ENCODE measurements at regions not wholly inside any gene's neighbourhood (a gene's known extent, or its start where the extent isn't known, plus 50 kb on each side); places are given as distances from the start of the nearest gene placed in this dataset.

DNA sequence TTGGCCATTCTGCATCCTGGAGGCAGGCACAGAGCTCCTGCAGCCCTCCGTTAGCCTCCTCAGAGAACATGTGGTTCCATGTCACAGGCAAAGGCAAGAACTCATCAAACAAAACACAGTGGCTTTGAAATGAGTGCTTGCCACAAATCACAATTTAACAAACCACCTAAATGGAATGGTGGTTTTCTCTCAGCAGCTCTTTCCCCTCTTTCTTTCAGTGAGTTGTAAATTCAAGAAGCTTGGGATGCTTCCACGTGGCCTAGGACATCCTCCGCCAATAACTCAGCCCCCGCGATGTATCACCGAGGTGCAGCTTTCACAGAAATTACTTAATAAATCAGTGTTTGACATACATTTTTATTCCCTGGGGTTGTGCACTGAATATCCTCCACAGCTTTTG, 65.4 kb upstream of the RFC3 start:
- ATAC-seq (ENCODE audit: low read depth) (no peak), DNase-seq (no peak)
- ChIA-PET CTCF (no interaction called here), POLR2A (no interaction called here)
- no peak overlapping the region for H3K4me2 ChIP-seq (replicated peaks; ENCODE audit: low read depth, low read length, poor library complexity, severe bottlenecking)
- Mint-ChIP-seq H3K4me1 (peaks cover 6% of the 10 kb centered on the region), H3K27ac (no peak overlapping the region), H3K9me3 (ENCODE audit: insufficient read depth) (no peaks in the 10 kb centered on the region), H3K4me3 (no peak overlapping the region), H3K27me3 (peaks cover 13% of the 10 kb centered on the region)
- H3K79me2 ChIP-seq (ENCODE audit: control insufficient read depth, insufficient read depth, low read length): no peaks in the 10 kb centered on the region
- WGBS (ENCODE audit: insufficient coverage): no CpG with 5 or more reads among the region's 6 CpGs
- H3K27me3 ChIP-seq (replicated peaks in 1 of 4; ENCODE audit: control extremely low read depth in 1 of 4, control insufficient read depth in 3 of 4, insufficient read depth in 4 of 4, low read length in 3 of 4): peaks cover 0 to 5% (median 2%) of the 10 kb centered on the region in 4 experiments
- H3K36me3 ChIP-seq (replicated peaks in 1 of 2; ENCODE audit: control extremely low read depth in 1 of 2, control insufficient read depth in 1 of 2, extremely low read depth in 1 of 2, insufficient read depth in 2 of 2, low read length in 1 of 2): no peaks in the 10 kb centered on the region
- H4K20me1 ChIP-seq (ENCODE audit: control insufficient read depth, insufficient read depth, low read length, poor library complexity, severe bottlenecking): no peaks in the 10 kb centered on the region
- no peak overlapping the region for H3K4me3 ChIP-seq (ENCODE audit: control extremely low read depth in 1 of 5, extremely low read depth in 1 of 5, insufficient read depth in 1 of 5, low read depth in 2 of 5, low read length in 4 of 5)
- intact Hi-C loops (cut with micrococcal nuclease): no loop called here
- H3K9me3 ChIP-seq (ENCODE audit: control extremely low read depth in 1 of 3, control insufficient read depth in 2 of 3, insufficient read depth in 1 of 3, low read length in 2 of 3): peaks cover 0 to 9% (median 8%) of the 10 kb centered on the region in 3 donors
- H3K4me1 ChIP-seq (ENCODE audit: control insufficient read depth in 2 of 2, insufficient read depth in 2 of 2, low read length in 2 of 2): peaks cover 5 to 7% of the 10 kb centered on the region in 2 donors
- no peak overlapping the region for H2AFZ ChIP-seq (ENCODE audit: insufficient read depth, low read depth, low read length, poor library complexity, severe bottlenecking)
- H3K27ac ChIP-seq (ENCODE audit: low read length in 2 of 2): no peak overlapping the region
- no peak overlapping the region for H3K9ac ChIP-seq (ENCODE audit: low read length)
- TF ChIP-seq, protein P1, sequence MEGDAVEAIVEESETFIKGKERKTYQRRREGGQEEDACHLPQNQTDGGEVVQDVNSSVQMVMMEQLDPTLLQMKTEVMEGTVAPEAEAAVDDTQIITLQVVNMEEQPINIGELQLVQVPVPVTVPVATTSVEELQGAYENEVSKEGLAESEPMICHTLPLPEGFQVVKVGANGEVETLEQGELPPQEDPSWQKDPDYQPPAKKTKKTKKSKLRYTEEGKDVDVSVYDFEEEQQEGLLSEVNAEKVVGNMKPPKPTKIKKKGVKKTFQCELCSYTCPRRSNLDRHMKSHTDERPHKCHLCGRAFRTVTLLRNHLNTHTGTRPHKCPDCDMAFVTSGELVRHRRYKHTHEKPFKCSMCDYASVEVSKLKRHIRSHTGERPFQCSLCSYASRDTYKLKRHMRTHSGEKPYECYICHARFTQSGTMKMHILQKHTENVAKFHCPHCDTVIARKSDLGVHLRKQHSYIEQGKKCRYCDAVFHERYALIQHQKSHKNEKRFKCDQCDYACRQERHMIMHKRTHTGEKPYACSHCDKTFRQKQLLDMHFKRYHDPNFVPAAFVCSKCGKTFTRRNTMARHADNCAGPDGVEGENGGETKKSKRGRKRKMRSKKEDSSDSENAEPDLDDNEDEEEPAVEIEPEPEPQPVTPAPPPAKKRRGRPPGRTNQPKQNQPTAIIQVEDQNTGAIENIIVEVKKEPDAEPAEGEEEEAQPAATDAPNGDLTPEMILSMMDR (IDR thresholded peaks at IDR 0.05): no peak
- TF ChIP-seq EZH2 (IDR thresholded peaks at IDR 0.05; ENCODE audit: borderline replicate concordance, insufficient read depth, low read depth, low read length, poor library complexity, severe bottlenecking): no peak

DNA sequence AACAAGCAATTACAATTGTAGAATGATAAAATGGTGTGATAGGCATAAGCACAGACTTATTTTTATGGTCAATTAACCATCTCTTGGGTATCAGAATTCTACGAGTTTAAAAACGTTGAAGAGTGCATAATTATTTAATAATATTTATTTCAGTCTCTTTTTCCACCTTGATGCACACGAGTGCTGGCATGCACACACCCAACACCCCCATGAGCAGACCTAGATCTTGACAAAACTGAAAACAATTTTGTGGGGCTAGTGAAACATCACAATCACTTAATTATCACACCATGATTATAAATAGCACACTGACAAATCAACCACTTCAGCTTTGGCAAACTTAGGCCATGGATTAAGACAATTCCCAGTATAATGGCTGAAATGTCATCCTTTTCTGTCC, 61.0 kb upstream of the RFC3 start:
- ATAC-seq (ENCODE audit: low read depth) (no peak), DNase-seq (no peak)
- H3K4me1 Mint-ChIP-seq: peaks cover 9% of the 10 kb centered on the region
- ChIA-PET POLR2A (no interaction called here), CTCF (no interaction called here)
- Histone ChIP-seq H3K4me3 (ENCODE audit: control extremely low read depth in 1 of 5, extremely low read depth in 1 of 5, insufficient read depth in 1 of 5, low read depth in 2 of 5, low read length in 4 of 5) (no peak overlapping the region), H3K4me2 (replicated peaks; ENCODE audit: low read depth, low read length, poor library complexity, severe bottlenecking) (peak overlapping the region; percentile 14), H3K79me2 (ENCODE audit: control insufficient read depth, insufficient read depth, low read length) (no peaks in the 10 kb centered on the region), H3K4me1 (ENCODE audit: control insufficient read depth in 2 of 2, insufficient read depth in 2 of 2, low read length in 2 of 2) (peaks cover 5 to 10% of the 10 kb centered on the region in 2 donors), H4K20me1 (ENCODE audit: control insufficient read depth, insufficient read depth, low read length, poor library complexity, severe bottlenecking) (no peaks in the 10 kb centered on the region), H3K27me3 (replicated peaks in 1 of 4; ENCODE audit: control extremely low read depth in 1 of 4, control insufficient read depth in 3 of 4, insufficient read depth in 4 of 4, low read length in 3 of 4) (no peaks in the 10 kb centered on the region), H3K27ac (ENCODE audit: low read length in 2 of 2) (no peak overlapping the region), H3K9me3 (ENCODE audit: control extremely low read depth in 1 of 3, control insufficient read depth in 2 of 3, insufficient read depth in 1 of 3, low read length in 2 of 3) (peaks cover 0 to under 1% (median 0%) of the 10 kb centered on the region in 3 donors), H3K36me3 (replicated peaks in 1 of 2; ENCODE audit: control extremely low read depth in 1 of 2, control insufficient read depth in 1 of 2, extremely low read depth in 1 of 2, insufficient read depth in 2 of 2, low read length in 1 of 2) (no peaks in the 10 kb centered on the region), H3K9ac (ENCODE audit: low read length) (no peak overlapping the region), H2AFZ (ENCODE audit: insufficient read depth, low read depth, low read length, poor library complexity, severe bottlenecking) (no peak overlapping the region)
- peaks cover 10% of the 10 kb centered on the region for H3K27me3 Mint-ChIP-seq
- H3K27ac Mint-ChIP-seq: no peak overlapping the region
- no peaks in the 10 kb centered on the region for H3K9me3 Mint-ChIP-seq (ENCODE audit: insufficient read depth)
- no peak overlapping the region for H3K4me3 Mint-ChIP-seq
- no peak for TF ChIP-seq EZH2 (IDR thresholded peaks at IDR 0.05; ENCODE audit: borderline replicate concordance, insufficient read depth, low read depth, low read length, poor library complexity, severe bottlenecking)
- intact Hi-C loops (cut with micrococcal nuclease): no loop called here
- no CpG with 5 or more reads among the region's 3 CpGs for WGBS (ENCODE audit: insufficient coverage)

Data from B cell (primary cell).